Lower leg skin (tissue), 4 donors: ENCODE measurements at regions not wholly inside any gene's neighbourhood (a gene's known extent, or its start where the extent isn't known, plus 50 kb on each side); places are given as distances from the start of the nearest gene placed in this dataset.

Experiments used
- DNase-seq, 2 donors: peaks; one replicate each; pipeline ENCODE4 v3.0.0-alpha.2; 2019; ENCODE audit warnings: low spot score in 2 of 2
- H3K4me3 ChIP-seq: fragments of 200-600 bp; sonication (generic); 2 replicates; pipeline ENCODE4 v1.5.1; 2017; ENCODE audit warnings: mild to moderate bottlenecking, low read depth; ENCODE audit not compliant: poor library complexity, severe bottlenecking
- POLR2A ChIP-seq, 2 donors: fragments of 450-650 bp; IDR thresholded peaks; one replicate each; pipeline ENCODE4 v1.6.1; 2016 to 2017; ENCODE audit warnings: antibody characterized with exemption in 2 of 2, mild to moderate bottlenecking in 1 of 2, moderate library complexity in 1 of 2
- WGBS, 2 donors: methylation state at CpG; one replicate each; pipeline ENCODE4 v1.1.5; 2018; 5-methylcytosine and 5-hydroxymethylcytosine counted together
- intact Hi-C: fragments of 100-400 bp; cut with DNase I; formaldehyde crosslinking; loops from one replicate; pipeline ENCODE4 v1.15.0; 2023; ENCODE audit warnings: low total_unique reads
- TF ChIP-seq, protein P1 (sequence below), 3 donors: fragments of 450-650 bp; IDR thresholded peaks; one replicate each; pipeline ENCODE4 v1.5.1; 2016; ENCODE audit warnings: antibody characterized with exemption in 3 of 3, mild to moderate bottlenecking in 3 of 3, moderate library complexity in 2 of 3

DNA sequence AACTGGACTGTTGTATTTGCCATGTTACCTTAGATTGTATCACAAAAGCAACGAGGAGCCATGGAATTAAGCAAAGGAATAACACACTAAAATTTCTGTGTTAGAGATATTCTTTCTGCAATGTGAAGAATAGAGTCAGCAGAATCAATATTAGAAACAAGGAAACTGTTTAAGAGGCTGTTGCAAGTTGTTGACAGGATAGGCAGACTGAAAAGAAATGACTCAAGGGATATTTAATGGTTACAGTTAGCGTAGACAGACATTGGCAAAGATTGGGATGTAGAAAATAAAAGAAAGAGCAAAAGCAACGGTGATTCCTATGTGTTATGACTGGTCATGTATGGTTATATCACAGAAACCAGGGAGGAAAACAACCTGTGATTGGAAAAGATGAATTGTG is 299.0 kb upstream of the PPFIA2 start:
- intact Hi-C loops = no loop called here
- WGBS, 2 donors = 49 to 70% methylated on average over 3 of the region's 3 CpGs
- DNase-seq = no peak
- H3K4me3 ChIP-seq = no peak overlapping the region
- TF ChIP-seq POLR2A (IDR thresholded peaks at IDR 0.05) = no peak
- TF ChIP-seq, protein P1, sequence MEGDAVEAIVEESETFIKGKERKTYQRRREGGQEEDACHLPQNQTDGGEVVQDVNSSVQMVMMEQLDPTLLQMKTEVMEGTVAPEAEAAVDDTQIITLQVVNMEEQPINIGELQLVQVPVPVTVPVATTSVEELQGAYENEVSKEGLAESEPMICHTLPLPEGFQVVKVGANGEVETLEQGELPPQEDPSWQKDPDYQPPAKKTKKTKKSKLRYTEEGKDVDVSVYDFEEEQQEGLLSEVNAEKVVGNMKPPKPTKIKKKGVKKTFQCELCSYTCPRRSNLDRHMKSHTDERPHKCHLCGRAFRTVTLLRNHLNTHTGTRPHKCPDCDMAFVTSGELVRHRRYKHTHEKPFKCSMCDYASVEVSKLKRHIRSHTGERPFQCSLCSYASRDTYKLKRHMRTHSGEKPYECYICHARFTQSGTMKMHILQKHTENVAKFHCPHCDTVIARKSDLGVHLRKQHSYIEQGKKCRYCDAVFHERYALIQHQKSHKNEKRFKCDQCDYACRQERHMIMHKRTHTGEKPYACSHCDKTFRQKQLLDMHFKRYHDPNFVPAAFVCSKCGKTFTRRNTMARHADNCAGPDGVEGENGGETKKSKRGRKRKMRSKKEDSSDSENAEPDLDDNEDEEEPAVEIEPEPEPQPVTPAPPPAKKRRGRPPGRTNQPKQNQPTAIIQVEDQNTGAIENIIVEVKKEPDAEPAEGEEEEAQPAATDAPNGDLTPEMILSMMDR (IDR thresholded peaks at IDR 0.05) = no peak

DNA sequence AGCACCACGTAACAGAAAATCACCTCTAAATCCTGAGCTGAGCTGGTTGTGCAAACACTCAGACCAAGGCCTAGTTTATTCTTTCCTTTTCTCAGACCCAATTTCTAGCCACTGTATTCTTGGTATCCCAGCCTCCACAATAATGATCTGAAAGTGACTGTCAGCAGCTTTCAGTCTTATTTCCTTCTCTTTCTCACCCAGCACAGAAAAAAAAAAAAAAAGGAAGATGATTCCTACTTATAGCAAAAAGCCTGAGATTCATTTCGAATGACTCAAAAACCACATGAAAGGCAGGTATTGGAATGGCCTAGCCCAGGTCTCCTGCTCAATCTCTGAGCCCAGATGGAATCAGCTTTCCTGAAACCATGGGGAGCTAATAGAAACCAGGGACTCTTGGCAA is 298.6 kb upstream of the PPFIA2 start:
- no peak overlapping the region for H3K4me3 ChIP-seq
- TF ChIP-seq, protein P1 (IDR thresholded peaks at IDR 0.05) = no peak
- TF ChIP-seq POLR2A (IDR thresholded peaks at IDR 0.05) = no peak
- 41 to 42% methylated on average over 2 of the region's 2 CpGs for WGBS, 2 donors
- intact Hi-C loops = no loop called here
- DNase-seq = no peak

DNA sequence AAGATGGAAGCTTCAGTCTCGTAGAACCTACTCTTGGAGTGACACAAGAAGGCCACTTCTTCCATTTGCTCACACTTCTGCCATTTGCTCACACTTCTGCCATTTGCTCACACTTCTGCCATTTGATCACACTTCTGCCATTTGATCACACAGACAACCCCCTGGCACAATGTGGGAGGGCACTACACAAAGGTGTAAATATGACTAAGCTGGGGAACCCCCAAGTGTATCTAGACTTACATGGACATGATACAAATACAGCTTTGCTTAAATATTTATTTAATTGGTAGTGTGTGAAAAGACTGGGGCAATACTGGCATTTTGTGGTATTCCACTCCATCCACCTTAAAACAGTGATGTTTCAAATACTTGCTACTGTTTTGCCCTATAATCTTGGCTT is 296.2 kb upstream of the PPFIA2 start:
- WGBS, 2 donors = 65 to 71% methylated on average over 1 of the region's 1 CpG
- DNase-seq = no peak
- H3K4me3 ChIP-seq = no peak overlapping the region
- intact Hi-C loops = no loop called here
- TF ChIP-seq, protein P1 (IDR thresholded peaks at IDR 0.05) = no peak

DNA sequence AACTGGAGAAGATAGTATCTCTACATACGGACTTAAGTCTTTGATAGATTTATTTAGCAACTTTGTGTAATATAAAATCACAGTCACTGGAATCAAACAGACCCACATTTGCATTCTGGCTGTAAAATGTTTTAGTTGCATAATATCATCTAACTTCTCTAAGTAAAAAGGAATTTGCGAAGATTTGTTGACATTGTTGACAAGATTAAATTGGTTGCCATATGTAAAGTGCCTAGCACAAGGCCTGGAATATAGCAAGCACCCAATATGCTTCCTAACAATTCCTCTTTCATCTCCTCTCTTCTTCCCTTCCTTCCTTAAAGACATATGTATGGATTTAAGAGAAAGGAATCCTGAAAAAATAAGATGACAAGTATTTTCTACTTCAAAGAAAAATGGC is 295.4 kb upstream of the PPFIA2 start:
- intact Hi-C loops = loop anchor here (5.0 kb wide), 1 partner anchor 248 kb away; no protein-coding TSS in a partner anchor
- no peak for DNase-seq
- 50 to 60% methylated on average over 2 of the region's 2 CpGs for WGBS, 2 donors
- no peak overlapping the region for H3K4me3 ChIP-seq
- TF ChIP-seq, protein P1 (IDR thresholded peaks at IDR 0.05) = no peak
- no peak for TF ChIP-seq POLR2A (IDR thresholded peaks at IDR 0.05)

DNA sequence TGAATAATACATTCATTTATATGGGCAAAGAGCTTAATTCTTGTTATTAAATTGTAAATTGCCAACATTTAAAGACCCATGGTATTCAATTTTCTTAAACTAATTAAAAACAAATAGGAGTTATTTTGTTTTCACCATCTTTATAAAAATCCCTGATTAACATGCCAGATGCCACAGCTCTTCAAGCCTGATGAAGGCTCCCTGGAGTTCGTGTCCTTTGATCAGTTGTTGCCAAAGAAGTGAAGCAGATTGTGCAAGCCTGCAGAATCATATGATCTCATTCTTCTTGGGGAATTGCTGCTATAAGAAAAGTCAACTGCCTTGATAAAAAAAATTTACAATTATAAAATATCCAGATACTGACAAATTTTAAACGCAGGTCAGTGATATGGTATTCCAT is 288.3 kb upstream of the PPFIA2 start:
- WGBS, 2 donors = 42 to 45% methylated on average over 2 of the region's 2 CpGs
- DNase-seq = peak in 1 of 2 donors; percentile 47
- intact Hi-C loops = no loop called here
- TF ChIP-seq, protein P1 (IDR thresholded peaks at IDR 0.05) = no peak
- TF ChIP-seq POLR2A (IDR thresholded peaks at IDR 0.05) = no peak
- no peak overlapping the region for H3K4me3 ChIP-seq

DNA sequence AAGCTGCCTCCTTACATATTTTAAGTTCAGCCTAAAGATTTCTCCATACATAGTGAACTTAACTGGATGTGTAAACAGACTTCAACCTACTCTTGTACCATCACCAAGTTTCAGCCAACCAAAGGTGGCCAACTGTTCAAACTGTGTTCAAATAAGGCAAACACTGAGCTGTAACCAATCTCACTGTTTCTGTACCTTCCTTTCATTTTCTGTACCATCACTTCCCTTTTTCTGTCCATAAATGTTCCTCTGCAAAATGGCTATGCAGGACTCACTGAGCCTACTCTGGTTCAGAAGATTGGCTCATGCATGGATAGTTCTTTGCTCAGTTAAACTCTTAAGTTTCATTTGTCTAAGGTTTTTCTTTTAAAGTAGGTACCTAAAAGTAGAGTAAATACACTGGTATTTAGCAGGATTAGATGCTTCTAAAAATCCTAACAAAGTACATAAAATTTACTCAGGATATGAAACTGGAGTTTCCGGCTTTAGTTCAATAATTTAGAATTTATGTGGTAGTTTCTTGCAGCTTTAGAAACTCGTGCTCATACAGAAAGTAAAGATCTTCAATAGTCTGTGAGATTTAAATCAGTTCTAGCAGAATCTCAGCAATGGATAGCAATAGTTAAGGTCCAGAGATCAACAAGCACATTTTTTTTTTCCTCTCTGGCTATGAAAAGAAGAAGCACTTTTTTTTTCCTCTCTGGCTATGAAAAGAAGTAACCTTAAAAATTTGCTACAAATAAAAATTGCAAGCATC is 282.0 kb upstream of the PPFIA2 start:
- WGBS, 2 donors = 65 to 70% methylated on average over 2 of the region's 2 CpGs
- no peak for TF ChIP-seq POLR2A (IDR thresholded peaks at IDR 0.05)
- TF ChIP-seq, protein P1 (IDR thresholded peaks at IDR 0.05) = no peak
- H3K4me3 ChIP-seq = no peak overlapping the region
- no peak for DNase-seq
- intact Hi-C loops = no loop called here
